Tibial nerve (tissue), 4 donors: ENCODE measurements at regions not wholly inside any gene's neighbourhood (a gene's known extent, or its start where the extent isn't known, plus 50 kb on each side); places are given as distances from the start of the nearest gene placed in this dataset.

Source experiments
- DNase-seq, 2 donors: peaks; one replicate each; pipeline ENCODE4 v3.0.0-alpha.2; 2019; ENCODE audit warnings: low spot score in 2 of 2
- H3K27ac ChIP-seq, 4 donors: fragments of 200-600 bp; sonication (generic) in 3 of 4; one replicate each; pipeline ENCODE4 v1.5.1; 2017 to 2019; ENCODE audit warnings: mild to moderate bottlenecking in 1 of 4
- H3K27me3 ChIP-seq, 2 donors: fragments of 200-600 bp; sonication (generic) in 1 of 2; one replicate each; pipeline versions ENCODE4 v1.5.1 to v1.6.0; 2017 to 2019
- H3K36me3 ChIP-seq, 3 donors: fragments of 200-600 bp; sonication (generic); one replicate each; pipeline ENCODE4 v1.5.1; 2018 to 2019
- H3K4me1 ChIP-seq, 4 donors: fragments of 200-600 bp; sonication (generic) in 3 of 4; one replicate each; pipeline ENCODE4 v1.5.1; 2017 to 2019
- H3K4me3 ChIP-seq, 4 donors: fragments of 200-600 bp; sonication (generic) in 3 of 4; one replicate each; pipeline ENCODE4 v1.5.1; 2017 to 2019; ENCODE audit warnings: mild to moderate bottlenecking in 1 of 4, moderate library complexity in 1 of 4
- H3K9me3 ChIP-seq, 4 donors: fragments of 200-600 bp; sonication (generic) in 3 of 4; one replicate each; pipeline ENCODE4 v1.5.1; 2017 to 2019
- EP300 ChIP-seq, 2 donors: sonication (generic); formaldehyde crosslinking; IDR thresholded peaks; one replicate each; pipeline ENCODE4 v1.6.1; 2017; ENCODE audit warnings: antibody characterized with exemption in 2 of 2, mild to moderate bottlenecking in 1 of 2
- POLR2A ChIP-seq, 2 donors: fragments of 450-650 bp; IDR thresholded peaks; one replicate each; pipeline ENCODE4 v1.6.1; 2017; ENCODE audit warnings: antibody characterized with exemption in 2 of 2, mild to moderate bottlenecking in 2 of 2, moderate library complexity in 2 of 2
- WGBS, 2 donors: methylation state at CpG; one replicate each; pipeline ENCODE4 v1.1.5; 2018; 5-methylcytosine and 5-hydroxymethylcytosine counted together
- TF ChIP-seq, protein P1 (sequence below), 5 experiments: fragments of 200-600 bp in 3 of 5; fragments of 450-650 bp in 2 of 5; sonication (generic) in 3 of 5; IDR thresholded peaks; one replicate each; pipeline ENCODE4 v1.5.1; 2016 to 2019; ENCODE audit warnings: antibody characterized with exemption in 5 of 5, mild to moderate bottlenecking in 3 of 5, moderate library complexity in 2 of 5

DNA sequence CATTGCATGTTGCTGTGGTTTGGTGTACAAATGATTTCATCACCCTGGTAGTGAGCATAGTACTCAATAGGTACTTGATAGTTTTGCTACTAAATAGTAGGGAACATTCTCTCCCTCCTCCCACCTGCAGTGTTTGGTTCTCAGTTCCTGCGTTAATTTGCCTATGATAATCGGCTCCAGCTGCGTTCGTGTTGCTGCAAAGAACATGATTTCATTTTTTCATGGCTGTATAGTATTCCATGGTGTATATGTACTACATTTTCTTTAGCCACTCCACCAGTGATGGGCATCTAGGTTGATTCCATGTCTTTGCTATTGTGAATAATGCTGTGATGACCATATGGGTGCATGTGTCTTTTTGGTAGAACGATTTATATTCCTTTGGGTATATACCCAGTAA is 903.4 kb downstream of the TTLL7 start:
- Histone ChIP-seq H3K27ac (no peak overlapping the region), H3K27me3 (no peaks in the 10 kb centered on the region), H3K36me3 (no peaks in the 10 kb centered on the region), H3K4me3 (no peak overlapping the region), H3K4me1 (no peaks in the 10 kb centered on the region), H3K9me3 (no peaks in the 10 kb centered on the region)
- no peak for TF ChIP-seq EP300 (IDR thresholded peaks at IDR 0.05)
- no peak for TF ChIP-seq POLR2A (IDR thresholded peaks at IDR 0.05)
- TF ChIP-seq, protein P1, sequence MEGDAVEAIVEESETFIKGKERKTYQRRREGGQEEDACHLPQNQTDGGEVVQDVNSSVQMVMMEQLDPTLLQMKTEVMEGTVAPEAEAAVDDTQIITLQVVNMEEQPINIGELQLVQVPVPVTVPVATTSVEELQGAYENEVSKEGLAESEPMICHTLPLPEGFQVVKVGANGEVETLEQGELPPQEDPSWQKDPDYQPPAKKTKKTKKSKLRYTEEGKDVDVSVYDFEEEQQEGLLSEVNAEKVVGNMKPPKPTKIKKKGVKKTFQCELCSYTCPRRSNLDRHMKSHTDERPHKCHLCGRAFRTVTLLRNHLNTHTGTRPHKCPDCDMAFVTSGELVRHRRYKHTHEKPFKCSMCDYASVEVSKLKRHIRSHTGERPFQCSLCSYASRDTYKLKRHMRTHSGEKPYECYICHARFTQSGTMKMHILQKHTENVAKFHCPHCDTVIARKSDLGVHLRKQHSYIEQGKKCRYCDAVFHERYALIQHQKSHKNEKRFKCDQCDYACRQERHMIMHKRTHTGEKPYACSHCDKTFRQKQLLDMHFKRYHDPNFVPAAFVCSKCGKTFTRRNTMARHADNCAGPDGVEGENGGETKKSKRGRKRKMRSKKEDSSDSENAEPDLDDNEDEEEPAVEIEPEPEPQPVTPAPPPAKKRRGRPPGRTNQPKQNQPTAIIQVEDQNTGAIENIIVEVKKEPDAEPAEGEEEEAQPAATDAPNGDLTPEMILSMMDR (IDR thresholded peaks at IDR 0.05), result no peak
- no peak for DNase-seq
- 96 to 98% methylated on average over 5 of the region's 5 CpGs for WGBS, 2 donors

DNA sequence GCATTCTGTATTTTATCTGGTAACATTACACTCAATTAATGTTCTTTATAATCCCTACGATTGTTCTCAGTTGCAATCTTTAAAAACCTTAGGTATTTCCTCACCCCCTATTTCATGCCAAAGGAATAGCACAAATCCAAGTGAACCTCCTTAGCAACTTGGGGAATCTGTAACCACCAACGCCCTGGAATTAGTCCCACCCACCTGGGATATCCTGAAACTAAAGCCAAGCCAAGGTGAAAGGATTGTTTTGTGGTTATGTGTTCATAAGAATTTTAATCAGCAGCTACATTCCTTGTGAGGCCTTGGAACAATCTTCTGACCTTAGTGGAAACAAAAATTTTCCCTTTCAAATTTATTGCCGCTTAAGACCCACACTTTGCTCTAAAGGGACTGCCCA is 908.7 kb downstream of the TTLL7 start:
- Histone ChIP-seq H3K4me3 (no peak overlapping the region), H3K27ac (no peak overlapping the region), H3K9me3 (no peaks in the 10 kb centered on the region), H3K36me3 (no peaks in the 10 kb centered on the region), H3K27me3 (no peaks in the 10 kb centered on the region), H3K4me1 (no peaks in the 10 kb centered on the region)
- no peak for DNase-seq
- WGBS, 2 donors, result 61 to 63% methylated on average over 3 of the region's 3 CpGs
- TF ChIP-seq POLR2A (IDR thresholded peaks at IDR 0.05) (no peak), EP300 (IDR thresholded peaks at IDR 0.05) (no peak)
- TF ChIP-seq, protein P1 (IDR thresholded peaks at IDR 0.05), result no peak

DNA sequence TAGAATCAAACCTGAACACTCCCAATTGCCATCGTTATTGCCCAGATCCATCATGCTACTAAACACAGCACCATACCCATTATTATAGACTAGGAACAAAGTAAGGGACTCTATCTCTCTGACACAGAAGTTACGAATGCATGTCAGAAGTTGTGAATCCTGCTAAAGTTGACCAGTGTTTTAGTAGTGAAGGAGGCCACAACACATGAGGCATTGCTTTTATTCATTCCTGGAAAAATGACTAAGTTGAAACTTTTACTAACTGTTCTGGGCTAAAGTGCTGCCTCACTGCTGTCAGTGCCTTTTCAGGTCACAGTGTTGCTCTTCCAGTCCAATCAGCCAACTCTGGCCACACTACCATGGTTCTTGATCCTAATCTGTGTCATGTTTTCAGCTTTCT is 911.1 kb downstream of the TTLL7 start:
- Histone ChIP-seq H3K4me3 (no peak overlapping the region), H3K4me1 (no peaks in the 10 kb centered on the region), H3K27me3 (no peaks in the 10 kb centered on the region), H3K9me3 (no peaks in the 10 kb centered on the region), H3K36me3 (no peaks in the 10 kb centered on the region), H3K27ac (no peak overlapping the region)
- TF ChIP-seq, protein P1 (IDR thresholded peaks at IDR 0.05), result no peak
- TF ChIP-seq EP300 (IDR thresholded peaks at IDR 0.05), result no peak
- DNase-seq, result no peak
- 86 to 98% methylated on average over 2 of the region's 2 CpGs for WGBS, 2 donors

DNA sequence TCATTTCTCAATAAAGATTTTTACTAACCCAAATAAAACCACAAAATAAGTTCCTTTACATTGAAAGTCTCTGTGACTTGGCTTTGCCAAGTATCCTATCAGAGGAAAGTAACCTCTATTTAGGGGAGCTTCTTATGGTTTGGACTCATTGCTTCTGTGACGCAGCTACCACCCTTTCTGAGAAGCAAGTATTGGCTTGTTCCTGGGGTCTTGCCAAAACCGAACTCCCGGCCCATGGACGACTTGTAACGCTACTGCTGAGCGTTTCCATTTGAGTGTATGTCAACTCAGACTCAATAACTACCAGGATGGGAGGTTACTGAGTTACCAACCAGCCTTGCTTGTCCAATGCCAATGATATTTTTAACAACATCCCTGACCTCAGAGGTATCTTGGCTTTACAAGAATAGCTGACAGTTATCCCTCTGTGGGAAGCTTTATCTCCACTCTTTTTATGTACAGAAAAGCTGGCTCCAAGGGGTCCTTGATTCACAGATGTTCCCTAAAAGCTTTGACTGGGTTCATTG is 911.9 kb downstream of the TTLL7 start:
- H3K9me3 ChIP-seq, result no peaks in the 10 kb centered on the region
- no peaks in the 10 kb centered on the region for H3K27me3 ChIP-seq
- no peak overlapping the region for H3K27ac ChIP-seq
- TF ChIP-seq POLR2A (IDR thresholded peaks at IDR 0.05), result no peak
- TF ChIP-seq EP300 (IDR thresholded peaks at IDR 0.05), result no peak
- TF ChIP-seq, protein P1 (IDR thresholded peaks at IDR 0.05), result no peak
- H3K4me1 ChIP-seq, result no peaks in the 10 kb centered on the region
- no peaks in the 10 kb centered on the region for H3K36me3 ChIP-seq
- WGBS, 2 donors, result 97% methylated on average over 6 of the region's 6 CpGs
- DNase-seq, result no peak
- no peak overlapping the region for H3K4me3 ChIP-seq

DNA sequence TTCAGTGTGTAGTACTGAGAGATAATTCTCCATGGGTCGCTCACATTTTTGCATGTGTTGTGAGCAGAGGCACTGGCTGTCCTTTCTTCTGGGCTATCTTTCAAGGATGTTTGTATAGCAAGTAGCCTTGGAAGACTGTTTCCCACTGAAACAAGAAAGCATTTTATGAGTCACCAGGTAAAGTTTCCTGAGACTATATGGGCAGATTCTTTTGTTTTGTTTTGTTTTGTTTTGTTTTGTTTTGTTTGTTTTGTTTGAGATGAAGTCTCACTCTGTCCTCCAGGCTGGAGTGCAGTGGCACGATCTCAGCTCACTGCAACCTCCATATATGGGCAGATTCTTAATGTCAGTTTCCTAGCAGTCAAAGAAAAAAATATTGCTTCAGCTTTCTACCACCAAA is 912.6 kb downstream of the TTLL7 start:
- Histone ChIP-seq H3K4me3 (no peak overlapping the region), H3K27me3 (no peaks in the 10 kb centered on the region), H3K4me1 (no peaks in the 10 kb centered on the region), H3K9me3 (no peaks in the 10 kb centered on the region), H3K36me3 (no peaks in the 10 kb centered on the region), H3K27ac (no peak overlapping the region)
- 58 to 69% methylated on average over 2 of the region's 2 CpGs for WGBS, 2 donors
- DNase-seq, result no peak
- no peak for TF ChIP-seq POLR2A (IDR thresholded peaks at IDR 0.05)
- no peak for TF ChIP-seq EP300 (IDR thresholded peaks at IDR 0.05)
- TF ChIP-seq, protein P1 (IDR thresholded peaks at IDR 0.05), result no peak
